ENCODE measurements at regions not wholly inside any gene's neighbourhood (a gene's known extent, or its start where the extent isn't known, plus 50 kb on each side); places are given as distances from the start of the nearest gene placed in this dataset.

- intact Hi-C loops (cut with DNase I) = no loop called here
- no peaks in the 10 kb centered on the region for H3K9me3 ChIP-seq
Measured at GRCh38 chr11:81916451-81916850, 817.2 kb downstream of the FAM181B start.

GRCh38 chr11:81915045-81915444, 818.6 kb downstream of the FAM181B start:
- intact Hi-C loops (cut with DNase I) = no loop called here
- Histone ChIP-seq H3K4me3 (no peak overlapping the region), H3K27ac (no peak overlapping the region), H3K9me3 (no peaks in the 10 kb centered on the region), H3K4me1 (no peaks in the 10 kb centered on the region), H3K27me3 (no peaks in the 10 kb centered on the region), H3K36me3 (no peaks in the 10 kb centered on the region)
- TF ChIP-seq POLR2A (IDR thresholded peaks at IDR 0.05) (no peak), POLR2AphosphoS5 (IDR thresholded peaks at IDR 0.05) (no peak), CTCF (IDR thresholded peaks at IDR 0.05) (no peak), EP300 (IDR thresholded peaks at IDR 0.05) (no peak)
- no peak for DNase-seq

More at GRCh38 chr11:81916451-81916850, 817.2 kb downstream of the FAM181B start:
- no peaks in the 10 kb centered on the region for H3K4me1 ChIP-seq
- 37 to 84% methylated on average over 1 of the region's 1 CpG for whole genome bisulfite sequencing, 2 donors
- TF ChIP-seq EP300 (IDR thresholded peaks at IDR 0.05) (no peak), POLR2A (IDR thresholded peaks at IDR 0.05) (no peak), CTCF (IDR thresholded peaks at IDR 0.05) (no peak), POLR2AphosphoS5 (IDR thresholded peaks at IDR 0.05) (no peak)
- no peak overlapping the region for H3K27ac ChIP-seq
- DNase-seq = no peak
- no peaks in the 10 kb centered on the region for H3K27me3 ChIP-seq
- H3K4me3 ChIP-seq = no peak overlapping the region
- H3K36me3 ChIP-seq = no peaks in the 10 kb centered on the region

- Histone ChIP-seq H3K4me3 (no peak overlapping the region), H3K27ac (no peak overlapping the region), H3K36me3 (no peaks in the 10 kb centered on the region), H3K4me1 (no peaks in the 10 kb centered on the region), H3K27me3 (no peaks in the 10 kb centered on the region), H3K9me3 (no peaks in the 10 kb centered on the region)
- DNase-seq = no peak
- intact Hi-C loops (cut with DNase I) = no loop called here
- WGBS, 2 donors = 74 to 89% methylated on average over 1 of the region's 1 CpG
- TF ChIP-seq EP300 (IDR thresholded peaks at IDR 0.05) = no peak
- TF ChIP-seq CTCF (IDR thresholded peaks at IDR 0.05) = no peak
- no peak for TF ChIP-seq POLR2A (IDR thresholded peaks at IDR 0.05)
- TF ChIP-seq POLR2AphosphoS5 (IDR thresholded peaks at IDR 0.05) = no peak
Measured at GRCh38 chr11:81913793-81914192, 819.9 kb downstream of the FAM181B start.

- Histone ChIP-seq H3K27ac (no peak overlapping the region), H3K4me1 (no peaks in the 10 kb centered on the region), H3K27me3 (no peaks in the 10 kb centered on the region), H3K4me3 (no peak overlapping the region), H3K36me3 (no peaks in the 10 kb centered on the region), H3K9me3 (no peaks in the 10 kb centered on the region)
- TF ChIP-seq POLR2A (IDR thresholded peaks at IDR 0.05) (no peak), CTCF (IDR thresholded peaks at IDR 0.05) (no peak), POLR2AphosphoS5 (IDR thresholded peaks at IDR 0.05) (no peak), EP300 (IDR thresholded peaks at IDR 0.05) (no peak)
- no peak for DNase-seq
- intact Hi-C loops (cut with DNase I) = no loop called here
- 30 to 51% methylated on average over 2 of the region's 2 CpGs for WGBS, 2 donors
Measured at GRCh38 chr11:81907996-81908395, 825.7 kb downstream of the FAM181B start.

GRCh38 chr11:81899156-81899555, 834.5 kb downstream of the FAM181B start:
- intact Hi-C loops (cut with DNase I) = no loop called here
- H3K27me3 ChIP-seq = no peaks in the 10 kb centered on the region
- H3K9me3 ChIP-seq = no peaks in the 10 kb centered on the region
- no peaks in the 10 kb centered on the region for H3K36me3 ChIP-seq
- no peaks in the 10 kb centered on the region for H3K4me1 ChIP-seq
- 86 to 91% methylated on average over 1 of the region's 1 CpG for WGBS, 2 donors
- no peak overlapping the region for H3K4me3 ChIP-seq
- DNase-seq = no peak
- TF ChIP-seq POLR2AphosphoS5 (IDR thresholded peaks at IDR 0.05) = no peak
- TF ChIP-seq CTCF (IDR thresholded peaks at IDR 0.05) = no peak
- no peak for TF ChIP-seq EP300 (IDR thresholded peaks at IDR 0.05)
- TF ChIP-seq POLR2A (IDR thresholded peaks at IDR 0.05) = no peak
- H3K27ac ChIP-seq = no peak overlapping the region

Measured in sigmoid colon (tissue), 6 donors.